MM.1S (cell line): ENCODE measurements at regions not wholly inside any gene's neighbourhood (a gene's known extent, or its start where the extent isn't known, plus 50 kb on each side); places are given as distances from the start of the nearest gene placed in this dataset.

Experiments
- DNase-seq: peaks from one replicate; pipeline ENCODE4 v3.0.0-alpha.2; 2015
- H2AFZ ChIP-seq: fragments of 300-600 bp; sonication (generic); 2 replicates; pipeline ENCODE4 v1.6.0; 2016; ENCODE audit warnings: antibody characterized with exemption, low read length
- H3F3A ChIP-seq: fragments of 300-600 bp; sonication (generic); 2 replicates; pipeline ENCODE4 v1.6.1; 2016; ENCODE audit warnings: mild to moderate bottlenecking, antibody characterized with exemption, low read length, moderate library complexity, mixed read lengths; ENCODE audit not compliant: insufficient read depth
- H3K27ac ChIP-seq: fragments of 300-600 bp; sonication (generic); 2 replicates; pipeline ENCODE4 v1.5.1; 2016; ENCODE audit warnings: mild to moderate bottlenecking, low read length
- H3K27me3 ChIP-seq: fragments of 300-600 bp; sonication (generic); replicated peaks from 2 replicates; pipeline ENCODE4 v1.6.0; 2016; ENCODE audit warnings: low read length; ENCODE audit not compliant: insufficient read depth
- H3K36me3 ChIP-seq: fragments of 300-600 bp; sonication (generic); replicated peaks from 2 replicates; pipeline ENCODE4 v1.6.1; 2016; ENCODE audit warnings: mild to moderate bottlenecking, low read length, mixed read lengths; ENCODE audit not compliant: insufficient read depth
- H3K4me1 ChIP-seq: fragments of 300-600 bp; sonication (generic); 2 replicates; pipeline ENCODE4 v1.6.1; 2016; ENCODE audit warnings: low read length, mixed read lengths
- H3K4me2 ChIP-seq: fragments of 300-600 bp; sonication (generic); 2 replicates; pipeline ENCODE4 v1.6.0; 2016; ENCODE audit warnings: low read depth, low read length
- H3K4me3 ChIP-seq: fragments of 300-600 bp; sonication (generic); 2 replicates; pipeline ENCODE4 v1.5.1; 2016; ENCODE audit warnings: low read length, mixed read lengths
- H3K79me2 ChIP-seq: fragments of 300-600 bp; sonication (generic); 2 replicates; pipeline ENCODE4 v1.6.1; 2016; ENCODE audit warnings: mixed run types, low read length, mixed read lengths
- H3K9ac ChIP-seq: fragments of 300-600 bp; sonication (generic); 2 replicates; pipeline ENCODE4 v1.6.1; 2016; ENCODE audit warnings: low read length, mixed read lengths
- H3K9me2 ChIP-seq: fragments of 300-600 bp; sonication (generic); replicated peaks from 2 replicates; pipeline ENCODE4 v1.6.1; 2016; ENCODE audit warnings: mild to moderate bottlenecking, low read length, mixed read lengths; ENCODE audit not compliant: insufficient read depth
- H3K9me3 ChIP-seq: fragments of 300-600 bp; sonication (generic); replicated peaks from 2 replicates; pipeline ENCODE4 v1.6.1; 2016; ENCODE audit warnings: mild to moderate bottlenecking, low read length, mixed read lengths; ENCODE audit not compliant: insufficient read depth
- H4K20me1 ChIP-seq: fragments of 300-600 bp; sonication (generic); 2 replicates; pipeline ENCODE4 v1.6.1; 2016; ENCODE audit warnings: mild to moderate bottlenecking, low read length, moderate library complexity, mixed read lengths; ENCODE audit not compliant: insufficient read depth
- CTCF ChIP-seq: fragments of 300-600 bp; sonication (generic); IDR thresholded peaks from 2 replicates; pipeline ENCODE4 v1.5.1; 2016; ENCODE audit warnings: antibody characterized with exemption, low read length, mixed read lengths
- EZH2 ChIP-seq: fragments of 300-600 bp; sonication (generic); optimal IDR thresholded peaks from 2 replicates; pipeline ENCODE3; 2017; ENCODE audit warnings: low read depth, mild to moderate bottlenecking, antibody characterized with exemption, low read length, mixed read lengths
- EZH2phosphoT487 ChIP-seq: fragments of 300-600 bp; sonication (generic); IDR thresholded peaks from 2 replicates; pipeline ENCODE4 v1.6.1; 2018; ENCODE audit warnings: antibody characterized with exemption, low read length

- Histone ChIP-seq H3K36me3 (no peaks in the 10 kb centered on the region), H4K20me1 (no peaks in the 10 kb centered on the region), H2AFZ (no peak overlapping the region), H3K9me2 (no peaks in the 10 kb centered on the region), H3K4me1 (no peaks in the 10 kb centered on the region), H3K4me3 (no peak overlapping the region), H3F3A (no peaks in the 10 kb centered on the region), H3K27ac (no peak overlapping the region), H3K4me2 (no peak overlapping the region), H3K9me3 (no peaks in the 10 kb centered on the region), H3K27me3 (no peaks in the 10 kb centered on the region), H3K9ac (no peak overlapping the region), H3K79me2 (no peaks in the 10 kb centered on the region)
- DNase-seq, result no peak
- no peak for TF ChIP-seq CTCF
- TF ChIP-seq EZH2phosphoT487, result no peak
- TF ChIP-seq EZH2, result no peak
Measured at GRCh38 chr14:99072433-99072832, 199.6 kb downstream of the BCL11B start.

- TF ChIP-seq CTCF (no peak), EZH2 (no peak), EZH2phosphoT487 (no peak)
- Histone ChIP-seq H3F3A (no peaks in the 10 kb centered on the region), H4K20me1 (no peaks in the 10 kb centered on the region), H3K36me3 (no peaks in the 10 kb centered on the region), H3K4me1 (no peaks in the 10 kb centered on the region), H3K4me2 (no peak overlapping the region), H3K9me2 (no peaks in the 10 kb centered on the region), H3K4me3 (no peak overlapping the region), H3K9me3 (no peaks in the 10 kb centered on the region), H3K79me2 (no peaks in the 10 kb centered on the region), H3K27me3 (no peaks in the 10 kb centered on the region), H3K27ac (no peak overlapping the region), H3K9ac (no peak overlapping the region), H2AFZ (no peak overlapping the region)
- no peak for DNase-seq
Measured at GRCh38 chr14:99072956-99073355, 199.0 kb downstream of the BCL11B start.

DNA sequence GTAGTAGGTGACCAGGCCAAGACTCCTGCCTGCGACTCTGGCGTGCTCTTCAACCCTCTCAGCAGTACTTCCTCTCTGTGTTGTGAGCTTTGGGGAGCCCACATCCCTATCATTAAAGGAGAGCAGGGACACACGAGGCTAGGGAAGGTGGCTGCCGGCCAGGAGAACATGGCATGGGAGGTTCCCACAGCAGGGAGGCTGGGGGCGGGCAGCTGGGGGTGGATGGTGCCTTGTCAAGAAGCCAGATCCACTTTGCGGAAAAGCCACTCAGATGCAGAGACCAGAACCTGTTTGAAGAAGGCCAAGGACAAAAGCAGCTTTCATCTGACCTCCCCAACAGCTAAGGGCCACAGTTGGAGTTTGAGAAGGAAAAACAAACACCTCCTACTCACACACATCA lies 198.6 kb downstream of the BCL11B start:
- no peaks in the 10 kb centered on the region for H3K9me2 ChIP-seq
- no peak for DNase-seq
- H3K4me1 ChIP-seq, result no peaks in the 10 kb centered on the region
- H3K9me3 ChIP-seq, result no peaks in the 10 kb centered on the region
- H2AFZ ChIP-seq, result no peak overlapping the region
- no peaks in the 10 kb centered on the region for H4K20me1 ChIP-seq
- TF ChIP-seq EZH2 (no peak), CTCF (no peak), EZH2phosphoT487 (no peak)
- H3K4me3 ChIP-seq, result no peak overlapping the region
- H3K36me3 ChIP-seq, result no peaks in the 10 kb centered on the region
- no peak overlapping the region for H3K4me2 ChIP-seq
- no peaks in the 10 kb centered on the region for H3K27me3 ChIP-seq
- H3K27ac ChIP-seq, result no peak overlapping the region
- no peaks in the 10 kb centered on the region for H3K79me2 ChIP-seq
- H3F3A ChIP-seq, result no peaks in the 10 kb centered on the region
- no peak overlapping the region for H3K9ac ChIP-seq
